GM12878 (cell line): ENCODE measurements at regions not wholly inside any gene's neighbourhood (a gene's known extent, or its start where the extent isn't known, plus 50 kb on each side); places are given as distances from the start of the nearest gene placed in this dataset.

Source experiments
- ATAC-seq: fragments of 200-7000 bp; cut with Tn5 transposase; 3 replicates; pipeline ENCODE4 v1.9.1; 2020; ENCODE audit warnings: mild to moderate bottlenecking, moderate library complexity
- BruUV-seq: library from RNA; stranded (reverse); fragments of 400-500 nt; replicated peaks from 2 replicates; lab custom pipeline; 2021; lab: Mats Ljungman, UMichigan
- CTCF ChIA-PET: fragments of 300-600 bp; sonication (Branson Sonifier 250); formaldehyde crosslinking; extraction: SDS; loops from one replicate; lab custom pipeline; 2021; ENCODE audit warnings: inconsistent platforms; lab: Yijun Ruan, JAX
- POLR2A ChIA-PET: fragments of 350-600 bp; formaldehyde crosslinking; extraction: SDS; loops from one replicate; lab custom pipeline; 2021; ENCODE audit warnings: inconsistent platforms; lab: Charles Lee
- RAD21 ChIA-PET: fragments of 300-600 bp; sonication (Branson Sonifier 250); formaldehyde crosslinking; loops from one replicate; lab custom pipeline; 2023; ENCODE audit warnings: antibody characterized with exemption; ENCODE audit not compliant: unreplicated experiment; lab: Charles Lee
- SMC1A ChIA-PET: fragments of 300-600 bp; sonication (Branson Sonifier 250); formaldehyde crosslinking; loops from one replicate; lab custom pipeline; 2023; ENCODE audit not compliant: unreplicated experiment, uncharacterized antibody; lab: Charles Lee
- DNase-seq: peaks from one replicate; pipeline ENCODE4 v3.0.0-alpha.2; 2011; ENCODE audit warnings: low read depth, low spot score
- FAIRE-seq: peaks from 3 replicates; lab custom pipeline; 2011; peaks lifted over from hg19 to GRCh38; lab: Jason Lieb, UNC
- H2AFZ ChIP-seq: 2 replicates; pipeline ENCODE4 v1.6.0; 2011; ENCODE audit warnings: low read depth, low read length, control low read depth; ENCODE audit not compliant: control insufficient read depth
- H3K27ac ChIP-seq: 2 replicates; pipeline ENCODE4 v1.5.1; 2011; ENCODE audit warnings: control low read depth; ENCODE audit not compliant: control insufficient read depth, insufficient read depth
- H3K27me3 ChIP-seq, 2 experiments: replicated peaks in 1 of 2; 2 replicates each; pipeline versions ENCODE4 v1.6.0 to v1.6.1; 2011; ENCODE audit warnings: low read length in 1 of 2; ENCODE audit not compliant: control insufficient read depth in 2 of 2, insufficient read depth in 2 of 2
- H3K36me3 ChIP-seq, 2 experiments: 2 replicates each; pipeline ENCODE4 v1.5.1; 2011; ENCODE audit warnings: low read length in 1 of 2; ENCODE audit not compliant: control insufficient read depth in 2 of 2, insufficient read depth in 2 of 2
- H3K4me1 ChIP-seq: 2 replicates; pipeline ENCODE4 v1.6.1; 2011; ENCODE audit warnings: mild to moderate bottlenecking, low read length, moderate library complexity, mixed read lengths; ENCODE audit not compliant: control insufficient read depth, insufficient read depth
- H3K4me2 ChIP-seq: 2 replicates; pipeline ENCODE4 v1.6.0; 2011; ENCODE audit warnings: control low read depth; ENCODE audit not compliant: control insufficient read depth, insufficient read depth
- H3K4me3 ChIP-seq: fragments of 200-600 bp; sonication (generic); 2 replicates; pipeline ENCODE4 v1.5.1; 2016
- H3K79me2 ChIP-seq: 2 replicates; pipeline ENCODE4 v1.6.0; 2011; ENCODE audit warnings: low read length; ENCODE audit not compliant: control insufficient read depth, insufficient read depth
- H3K9ac ChIP-seq: 2 replicates; pipeline ENCODE4 v1.8.0; 2011; ENCODE audit warnings: low read length, control low read depth, mixed read lengths; ENCODE audit not compliant: control insufficient read depth, insufficient read depth
- H3K9me3 ChIP-seq: replicated peaks from 3 replicates; pipeline ENCODE4 v1.5.1; 2011; ENCODE audit warnings: mild to moderate bottlenecking, low read length; ENCODE audit not compliant: control insufficient read depth, insufficient read depth
- H4K20me1 ChIP-seq: 2 replicates; pipeline ENCODE4 v1.6.0; 2011; ENCODE audit not compliant: control insufficient read depth, insufficient read depth
- BCLAF1 ChIP-seq: fragments of 450-650 bp; IDR thresholded peaks from 2 replicates; pipeline ENCODE4 v1.6.1; 2017; ENCODE audit warnings: antibody characterized with exemption, mild to moderate bottlenecking, moderate library complexity
- BRCA1 ChIP-seq: IDR thresholded peaks from 2 replicates; pipeline ENCODE4 v1.6.1; 2011; ENCODE audit warnings: low read depth, low read length, improper control_type of control experiment
- ETV6 ChIP-seq, 2 experiments: fragments of 450-650 bp in 1 of 2; IDR thresholded peaks in 1 of 2; conservative IDR thresholded peaks in 1 of 2; 2 replicates each; pipeline ENCODE4 v1.6.1; 2014; ENCODE audit warnings: antibody characterized with exemption in 1 of 2, borderline replicate concordance in 1 of 2, low read depth in 1 of 2, mild to moderate bottlenecking in 1 of 2, moderate library complexity in 1 of 2
- FOS ChIP-seq: IDR thresholded peaks from 3 replicates; pipeline ENCODE4 v1.6.1; 2011; ENCODE audit warnings: borderline replicate concordance; ENCODE audit not compliant: insufficient read length; ENCODE audit errors: extremely low read depth
- HCFC1 ChIP-seq: fragments of 150-350 bp; IDR thresholded peaks from 2 replicates; pipeline ENCODE4 v1.6.1; 2014; ENCODE audit warnings: low read length
- IRF4 ChIP-seq: IDR thresholded peaks from 2 replicates; pipeline ENCODE4 v1.6.1; 2011; ENCODE audit warnings: low read depth, low read length
- JUNB ChIP-seq: IDR thresholded peaks from 2 replicates; pipeline ENCODE4 v1.6.1; 2016; ENCODE audit warnings: antibody characterized with exemption, mild to moderate bottlenecking
- LARP7 ChIP-seq: fragments of 450-650 bp; IDR thresholded peaks from 2 replicates; pipeline ENCODE4 v1.6.1; 2017; ENCODE audit warnings: mild to moderate bottlenecking
- PAX5 ChIP-seq: IDR thresholded peaks from 2 replicates; pipeline ENCODE4 v1.6.1; 2011; ENCODE audit warnings: low read depth, low read length, borderline replicate concordance
- POU2F2 ChIP-seq: IDR thresholded peaks from 3 replicates; pipeline ENCODE4 v1.6.1; 2011; ENCODE audit warnings: low read depth, mild to moderate bottlenecking, low read length, borderline replicate concordance
- SPI1 ChIP-seq: IDR thresholded peaks from 2 replicates; pipeline ENCODE4 v1.6.1; 2011; ENCODE audit warnings: low read depth, mild to moderate bottlenecking, low read length, moderate library complexity, borderline replicate concordance; ENCODE audit not compliant: insufficient read depth
- SUPT20H ChIP-seq: IDR thresholded peaks from 2 replicates; pipeline ENCODE4 v1.6.1; 2011; ENCODE audit warnings: low read depth, mild to moderate bottlenecking, low read length, moderate library complexity, borderline replicate concordance; ENCODE audit not compliant: control insufficient read depth
- TARDBP ChIP-seq: IDR thresholded peaks from 2 replicates; pipeline ENCODE4 v1.6.1; 2016; ENCODE audit warnings: borderline replicate concordance
- WRNIP1 ChIP-seq: IDR thresholded peaks from 2 replicates; pipeline ENCODE4 v1.6.1; 2011; ENCODE audit warnings: low read depth, low read length, improper control_type of control experiment, borderline replicate concordance
- ZNF207 ChIP-seq: fragments of 450-650 bp; IDR thresholded peaks from 2 replicates; pipeline ENCODE4 v1.6.1; 2014; ENCODE audit warnings: antibody characterized with exemption, mild to moderate bottlenecking, borderline replicate concordance
- ZZZ3 ChIP-seq: IDR thresholded peaks from 2 replicates; pipeline ENCODE4 v1.6.1; 2011; ENCODE audit warnings: low read depth; ENCODE audit not compliant: control insufficient read depth, insufficient read length
- WGBS: methylation state at CpG from one replicate; pipeline ENCODE4 v1.1.6; 2016; ENCODE audit warnings: low lambda C conversion rate; ENCODE audit not compliant: insufficient replicate concordance, insufficient coverage; ENCODE audit errors: missing lambda C conversion rate; 5-methylcytosine and 5-hydroxymethylcytosine counted together
- in situ Hi-C: fragments of 300-500 bp; cut with MboI; formaldehyde crosslinking; loops from 9 replicates; pipeline ENCODE4 v1.14.3; 2018; ENCODE audit warnings: mixed read lengths
- intact Hi-C: fragments of 100-400 bp; cut with micrococcal nuclease; formaldehyde crosslinking; loops from one replicate; pipeline ENCODE4 v1.14.2; 2022; ENCODE audit not compliant: unreplicated experiment
- TF ChIP-seq, protein P1 (sequence below): IDR thresholded peaks from 2 replicates; pipeline ENCODE4 v1.6.1; 2011; ENCODE audit warnings: low read depth, low read length, improper control_type of control experiment, borderline replicate concordance

- SMC1A ChIA-PET: no interaction called here
- no peak overlapping the region for H3K27ac ChIP-seq
- RAD21 ChIA-PET: no interaction called here
- no peak overlapping the region for H2AFZ ChIP-seq
- TF ChIP-seq BRCA1 (no peak), HCFC1 (no peak), JUNB (no peak), TARDBP (no peak), SUPT20H (no peak), IRF4 (no peak), FOS (no peak), ZZZ3 (no peak), ZNF207 (no peak), LARP7 (no peak), ETV6 (conservative IDR thresholded peaks at IDR 0.05 in 1 of 2, IDR thresholded peaks at IDR 0.05 in 1 of 2; ENCODE audit: borderline replicate concordance in 1 of 2, low read depth in 1 of 2) (no peak)
- TF ChIP-seq, all 136 proteins: peak for 0
- POLR2A ChIA-PET: no interaction called here
- CTCF ChIA-PET: no interaction called here
- H4K20me1 ChIP-seq: no peaks in the 10 kb centered on the region
- no TSS peak for BruUV-seq
- no peak overlapping the region for H3K4me2 ChIP-seq
- WGBS: 2% methylated on average over 2 of the region's 2 CpGs
- no peaks in the 10 kb centered on the region for H3K9me3 ChIP-seq
- no peaks in the 10 kb centered on the region for H3K79me2 ChIP-seq
- FAIRE-seq (no peak), DNase-seq (no peak), ATAC-seq (no peak)
- in situ Hi-C loops (no loop called here), intact Hi-C loops (no loop called here)
- no peak overlapping the region for H3K4me3 ChIP-seq
- H3K9ac ChIP-seq: no peak overlapping the region
- H3K27me3 ChIP-seq: no peaks in the 10 kb centered on the region
- H3K4me1 ChIP-seq: no peaks in the 10 kb centered on the region
- no peaks in the 10 kb centered on the region for H3K36me3 ChIP-seq
Measured at GRCh38 chr5:4758550-4758949, 381.6 kb upstream of the ADAMTS16 start.

- RAD21 ChIA-PET: no interaction called here
- no peak overlapping the region for H3K9ac ChIP-seq
- H3K4me1 ChIP-seq: no peaks in the 10 kb centered on the region
- no peaks in the 10 kb centered on the region for H3K9me3 ChIP-seq
- FAIRE-seq (no peak), DNase-seq (no peak), ATAC-seq (no peak)
- H2AFZ ChIP-seq: no peak overlapping the region
- POLR2A ChIA-PET: no interaction called here
- H3K27me3 ChIP-seq: no peaks in the 10 kb centered on the region
- no peaks in the 10 kb centered on the region for H3K79me2 ChIP-seq
- in situ Hi-C loops (no loop called here), intact Hi-C loops (no loop called here)
- SMC1A ChIA-PET: no interaction called here
- WGBS: 33% methylated on average over 3 of the region's 3 CpGs
- CTCF ChIA-PET: no interaction called here
- H3K27ac ChIP-seq: no peak overlapping the region
- H3K4me3 ChIP-seq: no peak overlapping the region
- H4K20me1 ChIP-seq: no peaks in the 10 kb centered on the region
- H3K4me2 ChIP-seq: no peak overlapping the region
- no peaks in the 10 kb centered on the region for H3K36me3 ChIP-seq
- no TSS peak for BruUV-seq
- TF ChIP-seq BRCA1 (no peak), WRNIP1 (no peak), POU2F2 (no peak), PAX5 (no peak), JUNB (no peak), SPI1 (no peak), BCLAF1 (no peak)
- TF ChIP-seq, protein P1, sequence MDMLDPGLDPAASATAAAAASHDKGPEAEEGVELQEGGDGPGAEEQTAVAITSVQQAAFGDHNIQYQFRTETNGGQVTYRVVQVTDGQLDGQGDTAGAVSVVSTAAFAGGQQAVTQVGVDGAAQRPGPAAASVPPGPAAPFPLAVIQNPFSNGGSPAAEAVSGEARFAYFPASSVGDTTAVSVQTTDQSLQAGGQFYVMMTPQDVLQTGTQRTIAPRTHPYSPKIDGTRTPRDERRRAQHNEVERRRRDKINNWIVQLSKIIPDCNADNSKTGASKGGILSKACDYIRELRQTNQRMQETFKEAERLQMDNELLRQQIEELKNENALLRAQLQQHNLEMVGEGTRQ: no peak
Measured at GRCh38 chr5:4758996-4759395, 381.1 kb upstream of the ADAMTS16 start.
